C4-2B (cell line): ENCODE measurements at regions not wholly inside any gene's neighbourhood (a gene's known extent, or its start where the extent isn't known, plus 50 kb on each side); places are given as distances from the start of the nearest gene placed in this dataset.

Experiments
- CTCF ChIP-seq: fragments of 450-650 bp; conservative IDR thresholded peaks from 2 replicates; pipeline ENCODE4 v1.5.1; 2017; ENCODE audit warnings: mild to moderate bottlenecking
- ZFX ChIP-seq: fragments of 450-650 bp; IDR thresholded peaks from 2 replicates; pipeline ENCODE4 v1.6.1; 2017

- TF ChIP-seq CTCF (no peak), ZFX (no peak)
Measured at GRCh38 chr4:130023088-130023487, 927.1 kb downstream of the C4orf33 start.
